ENCODE measurements at regions not wholly inside any gene's neighbourhood (a gene's known extent, or its start where the extent isn't known, plus 50 kb on each side); places are given as distances from the start of the nearest gene placed in this dataset.

GRCh38 chr5:99129768-99130501 lies 201.1 kb upstream of the CHD1 start:
- Histone ChIP-seq H3K4ac (ENCODE audit: low read depth, low read length) (no peak overlapping the region), H2BK5ac (ENCODE audit: insufficient read length, low read length) (no peak overlapping the region), H2BK120ac (ENCODE audit: low read depth, low read length, poor library complexity, severe bottlenecking) (no peak overlapping the region), H4K20me1 (ENCODE audit: control insufficient read depth, insufficient read depth, insufficient read length) (no peaks in the 10 kb centered on the region), H3K27ac (ENCODE audit: insufficient read length, low read depth, low read length) (no peak overlapping the region), H3K14ac (ENCODE audit: insufficient read depth, low read length) (no peak overlapping the region), H2BK20ac (ENCODE audit: low read depth, low read length, poor library complexity, severe bottlenecking) (no peak overlapping the region), H3K27me3 (ENCODE audit: insufficient read depth, low read length) (no peaks in the 10 kb centered on the region), H4K8ac (replicated peaks; ENCODE audit: insufficient read length, low read depth, low read length) (no peak overlapping the region), H3T11ph (ENCODE audit: low read length) (no peak overlapping the region), H3K4me1 (ENCODE audit: insufficient read depth, low read length) (no peaks in the 10 kb centered on the region), H3K4me2 (ENCODE audit: insufficient read depth, insufficient read length, low read length) (no peak overlapping the region), H3K9me3 (ENCODE audit: control insufficient read depth, low read depth, low read length) (no peaks in the 10 kb centered on the region), H2AK5ac (ENCODE audit: insufficient read length, low read length) (no peak overlapping the region), H4K5ac (ENCODE audit: insufficient read length, low read depth, low read length) (no peak overlapping the region), H3K23ac (ENCODE audit: insufficient read length, low read depth, low read length) (no peak overlapping the region), H3K56ac (ENCODE audit: insufficient read length, low read depth, low read length) (no peak overlapping the region), H3K9ac (ENCODE audit: extremely low read depth, insufficient read length, low read length) (no peak overlapping the region), H2BK15ac (ENCODE audit: low read depth, low read length) (no peak overlapping the region), H3K79me1 (ENCODE audit: insufficient read depth, low read depth, low read length, poor library complexity, severe bottlenecking) (no peaks in the 10 kb centered on the region), H4K91ac (ENCODE audit: insufficient read length, low read depth, low read length) (no peak overlapping the region), H2AFZ (ENCODE audit: low read length) (no peak overlapping the region), H2BK12ac (ENCODE audit: insufficient read length, low read depth, low read length) (no peak overlapping the region), H3K18ac (ENCODE audit: insufficient read length, low read depth, low read length) (no peak overlapping the region), H3K79me2 (ENCODE audit: insufficient read depth, low read length) (no peaks in the 10 kb centered on the region), H3K23me2 (ENCODE audit: insufficient read length, low read depth, low read length, poor library complexity, severe bottlenecking) (no peaks in the 10 kb centered on the region)
- Mint-ChIP-seq H3K4me1 (no peaks in the 10 kb centered on the region), H3K36me3 (ENCODE audit: insufficient read depth in 1 of 3, low read depth in 3 of 3) (no peaks in the 10 kb centered on the region), H3K27ac (no peak overlapping the region), H3K9me3 (no peaks in the 10 kb centered on the region), H3K27me3 (ENCODE audit: low read depth) (no peaks in the 10 kb centered on the region), H3K4me3 (no peak overlapping the region)
- TF ChIP-seq CTCF (conservative IDR thresholded peaks at IDR 0.05) = no peak
- DNase-seq = no peak
- WGBS (ENCODE audit: extremely low coverage, insufficient read length, low lambda C conversion rate) = no CpG with 5 or more reads among the region's 6 CpGs
